ENCODE measurements at regions not wholly inside any gene's neighbourhood (a gene's known extent, or its start where the extent isn't known, plus 50 kb on each side); places are given as distances from the start of the nearest gene placed in this dataset.

GRCh38 chr22:49412236-49412635 lies 415.4 kb downstream of the BRD1 start:
- peaks cover 6% of the 10 kb centered on the region for H3K9me3 Mint-ChIP-seq
- no peaks in the 10 kb centered on the region for H3K4me1 Mint-ChIP-seq (ENCODE audit: low read depth)
- no peak overlapping the region for H3K4me3 Mint-ChIP-seq

GRCh38 chr22:49411236-49411635 lies 416.4 kb downstream of the BRD1 start:
- Mint-ChIP-seq H3K4me1 (ENCODE audit: low read depth) (no peaks in the 10 kb centered on the region), H3K36me3 (ENCODE audit: low read depth) (no peaks in the 10 kb centered on the region), H3K27ac (no peak overlapping the region), H3K4me3 (no peak overlapping the region), H3K9me3 (peaks cover 6% of the 10 kb centered on the region), H3K27me3 (peaks cover 17% of the 10 kb centered on the region)
- no peak for DNase-seq

More at GRCh38 chr22:49412236-49412635, 415.4 kb downstream of the BRD1 start:
- no peak for DNase-seq
- H3K27me3 Mint-ChIP-seq = peaks cover 17% of the 10 kb centered on the region
- no peak overlapping the region for H3K27ac Mint-ChIP-seq
- H3K36me3 Mint-ChIP-seq (ENCODE audit: low read depth) = no peaks in the 10 kb centered on the region

- H3K4me3 Mint-ChIP-seq = no peak overlapping the region
- no peak for DNase-seq
- no peak overlapping the region for H3K27ac Mint-ChIP-seq
These were observed 419.4 kb downstream of the BRD1 start for GRCh38 chr22:49408102-49408836.

GRCh38 chr22:49406879-49407587 lies 420.6 kb downstream of the BRD1 start:
- no peak for DNase-seq
- Mint-ChIP-seq H3K27ac (no peak overlapping the region), H3K36me3 (ENCODE audit: low read depth) (no peaks in the 10 kb centered on the region), H3K4me1 (ENCODE audit: low read depth) (no peaks in the 10 kb centered on the region), H3K4me3 (no peak overlapping the region), H3K27me3 (peaks cover 29% of the 10 kb centered on the region), H3K9me3 (peaks cover 6% of the 10 kb centered on the region)

More at GRCh38 chr22:49408102-49408836, 419.4 kb downstream of the BRD1 start:
- Mint-ChIP-seq H3K9me3 (peaks cover 6% of the 10 kb centered on the region), H3K4me1 (ENCODE audit: low read depth) (no peaks in the 10 kb centered on the region), H3K36me3 (ENCODE audit: low read depth) (no peaks in the 10 kb centered on the region), H3K27me3 (peaks cover 29% of the 10 kb centered on the region)

- Mint-ChIP-seq H3K4me1 (ENCODE audit: low read depth) (no peaks in the 10 kb centered on the region), H3K4me3 (no peak overlapping the region), H3K27ac (no peak overlapping the region), H3K27me3 (peaks cover 27% of the 10 kb centered on the region), H3K36me3 (ENCODE audit: low read depth) (no peaks in the 10 kb centered on the region), H3K9me3 (peaks cover 6% of the 10 kb centered on the region)
- DNase-seq = no peak
These were observed 421.5 kb downstream of the BRD1 start for GRCh38 chr22:49406047-49406650.

- peaks cover 6% of the 10 kb centered on the region for H3K9me3 Mint-ChIP-seq
- H3K4me3 Mint-ChIP-seq = no peak overlapping the region
- no peak overlapping the region for H3K27ac Mint-ChIP-seq
- peaks cover 26% of the 10 kb centered on the region for H3K27me3 Mint-ChIP-seq
- no peak for DNase-seq
- H3K4me1 Mint-ChIP-seq (ENCODE audit: low read depth) = no peaks in the 10 kb centered on the region
- no peaks in the 10 kb centered on the region for H3K36me3 Mint-ChIP-seq (ENCODE audit: low read depth)
These were observed 422.1 kb downstream of the BRD1 start for GRCh38 chr22:49405590-49405989.

GRCh38 chr22:49404576-49405241 lies 423.0 kb downstream of the BRD1 start:
- no peak overlapping the region for H3K4me3 Mint-ChIP-seq
- no peaks in the 10 kb centered on the region for H3K36me3 Mint-ChIP-seq (ENCODE audit: low read depth)

GRCh38 chr22:49404020-49404419 lies 423.7 kb downstream of the BRD1 start:
- DNase-seq = no peak
- Mint-ChIP-seq H3K36me3 (ENCODE audit: low read depth) (no peaks in the 10 kb centered on the region), H3K27ac (no peak overlapping the region), H3K9me3 (no peaks in the 10 kb centered on the region), H3K4me1 (ENCODE audit: low read depth) (no peaks in the 10 kb centered on the region), H3K27me3 (peaks cover 19% of the 10 kb centered on the region), H3K4me3 (no peak overlapping the region)

More at GRCh38 chr22:49404576-49405241, 423.0 kb downstream of the BRD1 start:
- H3K27ac Mint-ChIP-seq = no peak overlapping the region
- peaks cover 5% of the 10 kb centered on the region for H3K9me3 Mint-ChIP-seq
- no peak for DNase-seq
- H3K4me1 Mint-ChIP-seq (ENCODE audit: low read depth) = no peaks in the 10 kb centered on the region
- peaks cover 22% of the 10 kb centered on the region for H3K27me3 Mint-ChIP-seq

GRCh38 chr22:49403102-49403501 lies 424.6 kb downstream of the BRD1 start:
- DNase-seq = no peak
- H3K9me3 Mint-ChIP-seq = no peaks in the 10 kb centered on the region
- H3K4me3 Mint-ChIP-seq = no peak overlapping the region
- no peaks in the 10 kb centered on the region for H3K36me3 Mint-ChIP-seq (ENCODE audit: low read depth)
- H3K4me1 Mint-ChIP-seq (ENCODE audit: low read depth) = no peaks in the 10 kb centered on the region
- peaks cover 14% of the 10 kb centered on the region for H3K27me3 Mint-ChIP-seq
- no peak overlapping the region for H3K27ac Mint-ChIP-seq

GRCh38 chr22:49402169-49402568 lies 425.5 kb downstream of the BRD1 start:
- no peaks in the 10 kb centered on the region for H3K9me3 Mint-ChIP-seq
- DNase-seq = no peak
- H3K27me3 Mint-ChIP-seq = peaks cover 14% of the 10 kb centered on the region
- H3K4me3 Mint-ChIP-seq = no peak overlapping the region
- no peaks in the 10 kb centered on the region for H3K4me1 Mint-ChIP-seq (ENCODE audit: low read depth)
- no peak overlapping the region for H3K27ac Mint-ChIP-seq
- no peaks in the 10 kb centered on the region for H3K36me3 Mint-ChIP-seq (ENCODE audit: low read depth)

GRCh38 chr22:49400941-49401598 lies 426.6 kb downstream of the BRD1 start:
- Mint-ChIP-seq H3K4me3 (no peak overlapping the region), H3K36me3 (ENCODE audit: low read depth) (no peaks in the 10 kb centered on the region), H3K27ac (no peak overlapping the region), H3K4me1 (ENCODE audit: low read depth) (no peaks in the 10 kb centered on the region), H3K9me3 (no peaks in the 10 kb centered on the region), H3K27me3 (peaks cover 18% of the 10 kb centered on the region)
- DNase-seq = no peak

- H3K4me3 Mint-ChIP-seq = no peak overlapping the region
- H3K9me3 Mint-ChIP-seq = no peaks in the 10 kb centered on the region
- no peaks in the 10 kb centered on the region for H3K4me1 Mint-ChIP-seq (ENCODE audit: low read depth)
- no peak for DNase-seq
- peaks cover 20% of the 10 kb centered on the region for H3K27me3 Mint-ChIP-seq
- no peaks in the 10 kb centered on the region for H3K36me3 Mint-ChIP-seq (ENCODE audit: low read depth)
- no peak overlapping the region for H3K27ac Mint-ChIP-seq
These were observed 427.3 kb downstream of the BRD1 start for GRCh38 chr22:49400136-49400940.

GRCh38 chr22:49398646-49399045 lies 429.0 kb downstream of the BRD1 start:
- H3K27me3 Mint-ChIP-seq = peaks cover 9% of the 10 kb centered on the region
- DNase-seq = no peak
- no peak overlapping the region for H3K4me3 Mint-ChIP-seq
- no peak overlapping the region for H3K27ac Mint-ChIP-seq
- no peaks in the 10 kb centered on the region for H3K36me3 Mint-ChIP-seq (ENCODE audit: low read depth)
- H3K9me3 Mint-ChIP-seq = peaks cover 7% of the 10 kb centered on the region
- peaks cover 4% of the 10 kb centered on the region for H3K4me1 Mint-ChIP-seq (ENCODE audit: low read depth)

All from activated T-cell treated with anti-CD3 and anti-CD28 coated beads, Interleukin-2, amount 50 U/mL, for 24 hours (primary cell).